ENCODE measurements at regions not wholly inside any gene's neighbourhood (a gene's known extent, or its start where the extent isn't known, plus 50 kb on each side); places are given as distances from the start of the nearest gene placed in this dataset.

DNA sequence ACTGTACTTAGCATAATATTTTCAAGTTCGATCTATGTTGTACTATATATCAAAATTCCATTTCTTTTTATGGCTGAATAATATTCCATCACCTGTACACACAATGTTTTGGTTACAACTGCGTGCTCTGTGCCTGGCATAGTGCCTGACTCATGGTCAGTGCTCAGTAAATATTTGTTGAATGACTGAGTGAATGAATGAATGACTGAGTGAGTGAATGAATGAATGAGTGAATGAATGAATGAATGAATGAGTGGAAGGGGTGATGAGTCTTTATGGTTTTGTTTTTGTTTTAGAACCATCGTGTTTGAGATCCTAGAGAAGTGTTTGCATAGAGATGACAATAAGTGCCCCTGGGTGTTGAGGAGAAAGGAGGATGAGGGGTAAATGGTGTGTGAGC is 155.3 kb downstream of the MRM1 start:
- Histone ChIP-seq H3K9me2 (replicated peaks; ENCODE audit: control insufficient read depth, low read length) (no peaks in the 10 kb centered on the region), H3K4me3 (ENCODE audit: low read length) (no peak overlapping the region), H4K20me1 (ENCODE audit: control insufficient read depth, insufficient read depth, low read depth, low read length) (no peaks in the 10 kb centered on the region), H3F3A (ENCODE audit: control insufficient read depth, insufficient read depth) (no peaks in the 10 kb centered on the region), H3K79me2 (ENCODE audit: control insufficient read depth, low read length) (no peaks in the 10 kb centered on the region), H3K36me3 (ENCODE audit: control insufficient read depth, low read length) (no peaks in the 10 kb centered on the region), H3K4me1 (ENCODE audit: control insufficient read depth, low read length) (no peaks in the 10 kb centered on the region), H3K27me3 (ENCODE audit: control insufficient read depth, low read length) (peaks cover 4% of the 10 kb centered on the region; the same call in 1 of the 2 replicates), H3K4me2 (ENCODE audit: low read length) (no peak overlapping the region), H3K9me3 (ENCODE audit: control insufficient read depth, insufficient read depth, low read length) (no peaks in the 10 kb centered on the region), H3K27ac (ENCODE audit: low read depth, low read length) (no peak overlapping the region)
- TF ChIP-seq EZH2phosphoT487 (IDR thresholded peaks at IDR 0.05; ENCODE audit: borderline replicate concordance, low read length) (no peak), CTCF (IDR thresholded peaks at IDR 0.05; ENCODE audit: low read depth, low read length, poor library complexity, severe bottlenecking) (no peak)

- Histone ChIP-seq H3K27me3 (ENCODE audit: control insufficient read depth, low read length) (no peaks in the 10 kb centered on the region; the same call in 1 of the 2 replicates), H3K4me3 (ENCODE audit: low read length) (no peak overlapping the region), H3K36me3 (ENCODE audit: control insufficient read depth, low read length) (no peaks in the 10 kb centered on the region), H3K79me2 (ENCODE audit: control insufficient read depth, low read length) (no peaks in the 10 kb centered on the region), H3K4me2 (ENCODE audit: low read length) (no peak overlapping the region), H3K9me3 (ENCODE audit: control insufficient read depth, insufficient read depth, low read length) (no peaks in the 10 kb centered on the region), H3F3A (ENCODE audit: control insufficient read depth, insufficient read depth) (no peaks in the 10 kb centered on the region), H3K27ac (ENCODE audit: low read depth, low read length) (no peak overlapping the region), H3K4me1 (ENCODE audit: control insufficient read depth, low read length) (peaks cover 11% of the 10 kb centered on the region), H4K20me1 (ENCODE audit: control insufficient read depth, insufficient read depth, low read depth, low read length) (no peaks in the 10 kb centered on the region), H3K9me2 (replicated peaks; ENCODE audit: control insufficient read depth, low read length) (no peaks in the 10 kb centered on the region)
- no peak for TF ChIP-seq EZH2phosphoT487 (IDR thresholded peaks at IDR 0.05; ENCODE audit: borderline replicate concordance, low read length)
- no peak for TF ChIP-seq CTCF (IDR thresholded peaks at IDR 0.05; ENCODE audit: low read depth, low read length, poor library complexity, severe bottlenecking)
Measured at GRCh38 chr17:36760425-36760824, 159.0 kb downstream of the MRM1 start.

GRCh38 chr17:36761203-36761950 is 160.0 kb downstream of the MRM1 start:
- Histone ChIP-seq H3K27ac (ENCODE audit: low read depth, low read length) (no peak overlapping the region), H4K20me1 (ENCODE audit: control insufficient read depth, insufficient read depth, low read depth, low read length) (no peaks in the 10 kb centered on the region), H3K27me3 (ENCODE audit: control insufficient read depth, low read length) (no peaks in the 10 kb centered on the region; the same call in 1 of the 2 replicates), H3K9me3 (ENCODE audit: control insufficient read depth, insufficient read depth, low read length) (no peaks in the 10 kb centered on the region), H3K79me2 (ENCODE audit: control insufficient read depth, low read length) (no peaks in the 10 kb centered on the region), H3K36me3 (ENCODE audit: control insufficient read depth, low read length) (no peaks in the 10 kb centered on the region), H3K4me3 (ENCODE audit: low read length) (no peak overlapping the region), H3F3A (ENCODE audit: control insufficient read depth, insufficient read depth) (no peaks in the 10 kb centered on the region), H3K9me2 (replicated peaks; ENCODE audit: control insufficient read depth, low read length) (no peaks in the 10 kb centered on the region), H3K4me2 (ENCODE audit: low read length) (no peak overlapping the region), H3K4me1 (ENCODE audit: control insufficient read depth, low read length) (peaks cover 11% of the 10 kb centered on the region)
- TF ChIP-seq CTCF (IDR thresholded peaks at IDR 0.05; ENCODE audit: low read depth, low read length, poor library complexity, severe bottlenecking) (no peak), EZH2phosphoT487 (IDR thresholded peaks at IDR 0.05; ENCODE audit: borderline replicate concordance, low read length) (no peak)
